ENCODE measurements at regions not wholly inside any gene's neighbourhood (a gene's known extent, or its start where the extent isn't known, plus 50 kb on each side); places are given as distances from the start of the nearest gene placed in this dataset.
A peak's percentile ranks its signal among the peaks of the same experiment; 100 is the strongest.

- no peak for DNase-seq (ENCODE audit: low spot score)
Measured at GRCh38 chr2:54392555-54393324, 63.4 kb upstream of the SPTBN1 start.

GRCh38 chr2:54394392-54394791 is 61.7 kb upstream of the SPTBN1 start:
- DNase-seq (ENCODE audit: low spot score): peak; percentile 46

- no peak for DNase-seq (ENCODE audit: low spot score)
Measured at GRCh38 chr2:54396107-54396506, 60.0 kb upstream of the SPTBN1 start.

- DNase-seq (ENCODE audit: low spot score): no peak
Measured at GRCh38 chr2:54396798-54397197, 59.3 kb upstream of the SPTBN1 start.

DNA sequence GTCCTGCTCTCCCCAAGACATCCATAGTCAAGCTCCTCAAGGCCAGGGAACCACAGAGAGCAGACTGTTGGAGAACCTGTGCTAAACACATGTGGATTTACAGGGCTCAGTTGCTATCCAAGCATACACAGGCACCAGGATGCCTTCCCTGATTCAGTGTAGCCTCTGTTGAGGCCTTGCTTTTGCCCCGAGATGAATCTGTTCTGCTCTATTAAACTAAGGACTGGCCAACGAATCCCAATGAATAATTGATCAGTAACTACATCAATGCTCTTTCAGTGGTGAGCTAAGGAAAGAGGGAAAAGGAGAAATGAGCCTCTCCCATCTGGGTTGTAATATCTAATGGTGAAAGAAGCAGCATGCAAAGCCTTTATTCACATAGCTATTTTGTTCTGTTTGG is 58.7 kb upstream of the SPTBN1 start:
- no peak for DNase-seq (ENCODE audit: low spot score)

GRCh38 chr2:54401554-54401953 is 54.6 kb upstream of the SPTBN1 start:
- no peak for DNase-seq (ENCODE audit: low spot score)

DNA sequence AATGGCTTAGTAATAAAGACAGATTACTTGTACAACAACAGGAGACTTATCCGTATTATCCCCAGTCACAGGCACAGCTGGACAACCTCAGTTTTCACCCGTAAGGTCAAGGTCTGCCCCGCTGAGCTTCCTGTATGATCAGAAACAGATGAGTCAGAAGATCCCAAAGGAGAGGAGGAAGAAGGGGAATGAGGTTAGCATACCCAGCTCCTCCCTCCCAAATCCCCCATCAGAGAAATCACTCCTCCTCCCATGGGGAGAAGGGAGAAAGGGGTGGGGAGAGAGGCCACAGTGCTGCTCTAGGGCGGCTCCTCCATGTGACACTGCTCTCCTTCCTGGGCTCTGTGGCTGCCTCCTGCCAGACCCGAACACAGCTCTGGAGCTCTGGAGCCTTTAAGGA is 53.8 kb upstream of the SPTBN1 start:
- DNase-seq (ENCODE audit: low spot score): no peak

DNA sequence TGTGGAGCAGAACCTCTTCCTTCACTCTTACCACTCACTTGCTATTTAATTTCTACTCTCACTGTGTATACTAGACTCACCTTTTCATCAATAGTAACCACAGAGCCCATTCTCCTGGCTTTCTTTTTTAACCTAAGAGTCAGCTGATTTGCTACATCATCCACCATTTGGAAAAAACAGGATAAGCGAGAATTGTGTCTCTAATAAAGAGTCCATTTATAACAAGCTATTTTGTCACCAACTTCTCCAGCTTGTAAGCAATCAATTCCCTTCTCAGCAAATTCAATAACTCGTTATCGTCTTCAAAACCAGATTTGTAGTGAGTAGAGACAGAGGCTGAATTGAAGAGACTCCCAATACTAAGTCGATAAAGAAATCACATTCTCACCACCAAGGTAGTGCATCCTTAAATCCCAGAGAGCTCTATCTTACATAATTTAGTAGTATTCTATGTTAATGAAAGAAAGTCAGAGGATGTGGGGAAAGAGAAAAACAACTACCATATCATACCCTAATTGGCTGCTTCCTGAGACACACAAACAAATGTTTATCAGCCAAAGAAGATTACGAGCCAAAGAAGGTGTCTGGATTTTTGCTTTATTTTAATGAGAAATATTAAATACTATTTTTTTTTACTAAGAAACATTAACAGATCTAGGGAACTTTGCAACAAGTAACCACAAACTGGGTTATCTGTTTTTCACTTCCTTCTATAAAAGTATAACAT is 52.5 kb upstream of the SPTBN1 start:
- DNase-seq (ENCODE audit: low spot score): peak; percentile 2

DNA sequence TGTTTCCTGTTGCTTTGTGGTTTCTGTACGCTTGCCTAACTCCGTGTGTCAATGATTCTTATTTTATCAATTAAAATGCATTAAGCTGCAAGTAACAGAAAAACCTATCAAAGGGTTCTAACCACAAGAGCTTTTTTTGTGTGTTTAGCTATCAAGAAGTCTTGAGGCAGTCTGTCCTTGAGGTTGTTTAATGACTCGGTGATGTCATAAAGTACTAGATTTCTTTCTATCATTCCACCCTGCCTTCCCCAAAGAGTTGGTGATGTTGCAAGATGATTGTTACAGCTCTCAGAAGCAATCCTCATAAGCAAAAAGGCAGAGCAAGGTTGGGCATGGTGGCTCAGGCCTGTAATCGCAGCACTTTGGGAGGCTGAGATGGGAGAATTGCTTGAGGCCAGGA is 51.9 kb upstream of the SPTBN1 start:
- peak; percentile 46 for DNase-seq (ENCODE audit: low spot score)

GRCh38 chr2:54406031-54406430 is 50.1 kb upstream of the SPTBN1 start:
- DNase-seq (ENCODE audit: low spot score): no peak
